GM12878 (cell line): ENCODE measurements at regions not wholly inside any gene's neighbourhood (a gene's known extent, or its start where the extent isn't known, plus 50 kb on each side); places are given as distances from the start of the nearest gene placed in this dataset.

Source experiments
- ATAC-seq: fragments of 200-7000 bp; cut with Tn5 transposase; 3 replicates; pipeline ENCODE4 v1.9.1; 2020; ENCODE audit warnings: mild to moderate bottlenecking, moderate library complexity
- BruUV-seq: library from RNA; stranded (reverse); fragments of 400-500 nt; replicated peaks from 2 replicates; lab custom pipeline; 2021; lab: Mats Ljungman, UMichigan
- CTCF ChIA-PET: fragments of 300-600 bp; sonication (Branson Sonifier 250); formaldehyde crosslinking; extraction: SDS; loops from one replicate; lab custom pipeline; 2021; ENCODE audit warnings: inconsistent platforms; lab: Yijun Ruan, JAX
- POLR2A ChIA-PET: fragments of 350-600 bp; formaldehyde crosslinking; extraction: SDS; loops from one replicate; lab custom pipeline; 2021; ENCODE audit warnings: inconsistent platforms; lab: Charles Lee
- RAD21 ChIA-PET: fragments of 300-600 bp; sonication (Branson Sonifier 250); formaldehyde crosslinking; loops from one replicate; lab custom pipeline; 2023; ENCODE audit warnings: antibody characterized with exemption; ENCODE audit not compliant: unreplicated experiment; lab: Charles Lee
- SMC1A ChIA-PET: fragments of 300-600 bp; sonication (Branson Sonifier 250); formaldehyde crosslinking; loops from one replicate; lab custom pipeline; 2023; ENCODE audit not compliant: unreplicated experiment, uncharacterized antibody; lab: Charles Lee
- DNase-seq: peaks from one replicate; pipeline ENCODE4 v3.0.0-alpha.2; 2011; ENCODE audit warnings: low read depth, low spot score
- FAIRE-seq: peaks from 3 replicates; lab custom pipeline; 2011; peaks lifted over from hg19 to GRCh38; lab: Jason Lieb, UNC
- H2AFZ ChIP-seq: 2 replicates; pipeline ENCODE4 v1.6.0; 2011; ENCODE audit warnings: low read depth, low read length, control low read depth; ENCODE audit not compliant: control insufficient read depth
- H3K27ac ChIP-seq: 2 replicates; pipeline ENCODE4 v1.5.1; 2011; ENCODE audit warnings: control low read depth; ENCODE audit not compliant: control insufficient read depth, insufficient read depth
- H3K27me3 ChIP-seq, 2 experiments: replicated peaks in 1 of 2; 2 replicates each; pipeline versions ENCODE4 v1.6.0 to v1.6.1; 2011; ENCODE audit warnings: low read length in 1 of 2; ENCODE audit not compliant: control insufficient read depth in 2 of 2, insufficient read depth in 2 of 2
- H3K36me3 ChIP-seq, 2 experiments: 2 replicates each; pipeline ENCODE4 v1.5.1; 2011; ENCODE audit warnings: low read length in 1 of 2; ENCODE audit not compliant: control insufficient read depth in 2 of 2, insufficient read depth in 2 of 2
- H3K4me1 ChIP-seq: 2 replicates; pipeline ENCODE4 v1.6.1; 2011; ENCODE audit warnings: mild to moderate bottlenecking, low read length, moderate library complexity, mixed read lengths; ENCODE audit not compliant: control insufficient read depth, insufficient read depth
- H3K4me2 ChIP-seq: 2 replicates; pipeline ENCODE4 v1.6.0; 2011; ENCODE audit warnings: control low read depth; ENCODE audit not compliant: control insufficient read depth, insufficient read depth
- H3K4me3 ChIP-seq: fragments of 200-600 bp; sonication (generic); 2 replicates; pipeline ENCODE4 v1.5.1; 2016
- H3K79me2 ChIP-seq: 2 replicates; pipeline ENCODE4 v1.6.0; 2011; ENCODE audit warnings: low read length; ENCODE audit not compliant: control insufficient read depth, insufficient read depth
- H3K9ac ChIP-seq: 2 replicates; pipeline ENCODE4 v1.8.0; 2011; ENCODE audit warnings: low read length, control low read depth, mixed read lengths; ENCODE audit not compliant: control insufficient read depth, insufficient read depth
- H3K9me3 ChIP-seq: replicated peaks from 3 replicates; pipeline ENCODE4 v1.5.1; 2011; ENCODE audit warnings: mild to moderate bottlenecking, low read length; ENCODE audit not compliant: control insufficient read depth, insufficient read depth
- H4K20me1 ChIP-seq: 2 replicates; pipeline ENCODE4 v1.6.0; 2011; ENCODE audit not compliant: control insufficient read depth, insufficient read depth
- BACH1 ChIP-seq: fragments of 450-650 bp; IDR thresholded peaks from 2 replicates; pipeline ENCODE4 v1.6.1; 2017; ENCODE audit warnings: mild to moderate bottlenecking, borderline replicate concordance
- FOS ChIP-seq: IDR thresholded peaks from 3 replicates; pipeline ENCODE4 v1.6.1; 2011; ENCODE audit warnings: borderline replicate concordance; ENCODE audit not compliant: insufficient read length; ENCODE audit errors: extremely low read depth
- KDM1A ChIP-seq: fragments of 200-600 bp; sonication (generic); IDR thresholded peaks from 2 replicates; pipeline ENCODE4 v1.6.1; 2016; ENCODE audit warnings: borderline replicate concordance
- MAX ChIP-seq: IDR thresholded peaks from 2 replicates; pipeline ENCODE4 v1.6.1; 2012; ENCODE audit warnings: low read depth, low read length, improper control_type of control experiment
- MLLT1 ChIP-seq: fragments of 450-650 bp; IDR thresholded peaks from 2 replicates; pipeline ENCODE4 v1.6.1; 2016; ENCODE audit warnings: mild to moderate bottlenecking
- NRF1 ChIP-seq: conservative IDR thresholded peaks from 2 replicates; pipeline ENCODE4 v1.6.1; 2011; ENCODE audit warnings: mild to moderate bottlenecking, low read depth, low read length, improper control_type of control experiment
- PAX8 ChIP-seq: fragments of 450-650 bp; IDR thresholded peaks from 2 replicates; pipeline ENCODE4 v1.6.1; 2017; ENCODE audit warnings: mild to moderate bottlenecking, moderate library complexity
- POLR2AphosphoS2 ChIP-seq: IDR thresholded peaks from 2 replicates; pipeline ENCODE4 v1.6.1; 2011; ENCODE audit warnings: low read depth, mild to moderate bottlenecking, low read length, improper control_type of control experiment, moderate library complexity
- ZNF384 ChIP-seq: IDR thresholded peaks from 2 replicates; pipeline ENCODE4 v1.6.1; 2012; ENCODE audit warnings: low read depth, mild to moderate bottlenecking, low read length, improper control_type of control experiment, borderline replicate concordance
- ZNF622 ChIP-seq: fragments of 450-650 bp; IDR thresholded peaks from 2 replicates; pipeline ENCODE4 v1.6.1; 2017; ENCODE audit warnings: mild to moderate bottlenecking, inconsistent platforms
- ZNF687 ChIP-seq: fragments of 450-650 bp; IDR thresholded peaks from 2 replicates; pipeline ENCODE4 v1.6.1; 2017; ENCODE audit warnings: mild to moderate bottlenecking, moderate library complexity
- WGBS: methylation state at CpG from one replicate; pipeline ENCODE4 v1.1.6; 2016; ENCODE audit warnings: low lambda C conversion rate; ENCODE audit not compliant: insufficient replicate concordance, insufficient coverage; ENCODE audit errors: missing lambda C conversion rate; 5-methylcytosine and 5-hydroxymethylcytosine counted together
- in situ Hi-C: fragments of 300-500 bp; cut with MboI; formaldehyde crosslinking; loops from 9 replicates; pipeline ENCODE4 v1.14.3; 2018; ENCODE audit warnings: mixed read lengths
- intact Hi-C: fragments of 100-400 bp; cut with micrococcal nuclease; formaldehyde crosslinking; loops from one replicate; pipeline ENCODE4 v1.14.2; 2022; ENCODE audit not compliant: unreplicated experiment
- TF ChIP-seq, protein P1 (sequence below): fragments of 450-650 bp; IDR thresholded peaks from 2 replicates; pipeline ENCODE4 v1.6.1; 2017; ENCODE audit warnings: low read depth, mild to moderate bottlenecking, moderate library complexity
- TF ChIP-seq, protein P2 (sequence below): fragments of 450-650 bp; IDR thresholded peaks from 2 replicates; pipeline ENCODE4 v1.6.1; 2018; ENCODE audit warnings: mild to moderate bottlenecking, low read depth, moderate library complexity; ENCODE audit not compliant: partially characterized antibody

DNA sequence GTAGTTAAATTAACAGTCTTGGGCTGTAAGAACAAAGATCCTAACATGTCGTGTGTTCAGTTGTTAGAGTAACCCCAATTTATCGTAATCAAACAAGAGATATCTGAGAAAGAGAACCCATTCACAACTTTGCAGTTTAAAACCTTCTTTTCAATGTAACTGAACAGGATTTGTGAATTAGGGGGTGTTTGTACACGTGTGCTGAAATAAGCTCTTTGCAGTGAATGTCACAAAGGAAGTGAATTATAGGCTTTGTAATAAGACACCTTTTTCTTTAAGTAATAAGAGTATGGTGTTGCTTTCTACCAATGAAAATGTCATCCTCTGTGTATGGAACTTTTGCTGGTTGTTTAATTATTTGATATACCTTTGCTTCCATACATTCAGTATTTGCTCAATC is 114.0 kb downstream of the ALX1 start (continued):
- TF ChIP-seq, protein P1, sequence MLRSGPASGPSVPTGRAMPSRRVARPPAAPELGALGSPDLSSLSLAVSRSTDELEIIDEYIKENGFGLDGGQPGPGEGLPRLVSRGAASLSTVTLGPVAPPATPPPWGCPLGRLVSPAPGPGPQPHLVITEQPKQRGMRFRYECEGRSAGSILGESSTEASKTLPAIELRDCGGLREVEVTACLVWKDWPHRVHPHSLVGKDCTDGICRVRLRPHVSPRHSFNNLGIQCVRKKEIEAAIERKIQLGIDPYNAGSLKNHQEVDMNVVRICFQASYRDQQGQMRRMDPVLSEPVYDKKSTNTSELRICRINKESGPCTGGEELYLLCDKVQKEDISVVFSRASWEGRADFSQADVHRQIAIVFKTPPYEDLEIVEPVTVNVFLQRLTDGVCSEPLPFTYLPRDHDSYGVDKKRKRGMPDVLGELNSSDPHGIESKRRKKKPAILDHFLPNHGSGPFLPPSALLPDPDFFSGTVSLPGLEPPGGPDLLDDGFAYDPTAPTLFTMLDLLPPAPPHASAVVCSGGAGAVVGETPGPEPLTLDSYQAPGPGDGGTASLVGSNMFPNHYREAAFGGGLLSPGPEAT = no peak
- TF ChIP-seq, protein P2, sequence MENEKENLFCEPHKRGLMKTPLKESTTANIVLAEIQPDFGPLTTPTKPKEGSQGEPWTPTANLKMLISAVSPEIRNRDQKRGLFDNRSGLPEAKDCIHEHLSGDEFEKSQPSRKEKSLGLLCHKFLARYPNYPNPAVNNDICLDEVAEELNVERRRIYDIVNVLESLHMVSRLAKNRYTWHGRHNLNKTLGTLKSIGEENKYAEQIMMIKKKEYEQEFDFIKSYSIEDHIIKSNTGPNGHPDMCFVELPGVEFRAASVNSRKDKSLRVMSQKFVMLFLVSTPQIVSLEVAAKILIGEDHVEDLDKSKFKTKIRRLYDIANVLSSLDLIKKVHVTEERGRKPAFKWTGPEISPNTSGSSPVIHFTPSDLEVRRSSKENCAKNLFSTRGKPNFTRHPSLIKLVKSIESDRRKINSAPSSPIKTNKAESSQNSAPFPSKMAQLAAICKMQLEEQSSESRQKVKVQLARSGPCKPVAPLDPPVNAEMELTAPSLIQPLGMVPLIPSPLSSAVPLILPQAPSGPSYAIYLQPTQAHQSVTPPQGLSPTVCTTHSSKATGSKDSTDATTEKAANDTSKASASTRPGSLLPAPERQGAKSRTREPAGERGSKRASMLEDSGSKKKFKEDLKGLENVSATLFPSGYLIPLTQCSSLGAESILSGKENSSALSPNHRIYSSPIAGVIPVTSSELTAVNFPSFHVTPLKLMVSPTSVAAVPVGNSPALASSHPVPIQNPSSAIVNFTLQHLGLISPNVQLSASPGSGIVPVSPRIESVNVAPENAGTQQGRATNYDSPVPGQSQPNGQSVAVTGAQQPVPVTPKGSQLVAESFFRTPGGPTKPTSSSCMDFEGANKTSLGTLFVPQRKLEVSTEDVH = no peak
- TF ChIP-seq ZNF384 (no peak), ZNF622 (no peak), PAX8 (no peak), FOS (no peak), POLR2AphosphoS2 (no peak)

- ATAC-seq = no peak
- 21% methylated on average over 3 of the region's 3 CpGs for WGBS
- no peak for DNase-seq
- SMC1A ChIA-PET = no interaction called here
- H2AFZ ChIP-seq = no peak overlapping the region
- no peak for FAIRE-seq
- intact Hi-C loops (no loop called here), in situ Hi-C loops (no loop called here)
- H3K27ac ChIP-seq = no peak overlapping the region
- H3K4me1 ChIP-seq = no peaks in the 10 kb centered on the region
- no TSS peak for BruUV-seq
- CTCF ChIA-PET = no interaction called here
- no peaks in the 10 kb centered on the region for H3K27me3 ChIP-seq
- no peaks in the 10 kb centered on the region for H3K79me2 ChIP-seq
- no peak overlapping the region for H3K4me2 ChIP-seq
- H3K36me3 ChIP-seq = no peaks in the 10 kb centered on the region
- H3K4me3 ChIP-seq = no peak overlapping the region
- no peak overlapping the region for H3K9ac ChIP-seq
- RAD21 ChIA-PET = no interaction called here
- no peaks in the 10 kb centered on the region for H4K20me1 ChIP-seq
- no peaks in the 10 kb centered on the region for H3K9me3 ChIP-seq
- POLR2A ChIA-PET = no interaction called here
- TF ChIP-seq MLLT1 (no peak), MAX (no peak), ZNF384 (no peak), NRF1 (no peak), KDM1A (no peak), BACH1 (no peak), ZNF687 (no peak)
Observed at GRCh38 chr12:85394809-85395208, 114.8 kb downstream of the ALX1 start.
